DMS153 treated with DMSO at 0.1 percent for 48 hours (cell line): ENCODE measurements at regions not wholly inside any gene's neighbourhood (a gene's known extent, or its start where the extent isn't known, plus 50 kb on each side); places are given as distances from the start of the nearest gene placed in this dataset.

Experiments used
- DNase-seq: peaks from one replicate; lab custom pipeline; 2025; ENCODE audit not compliant: unreplicated experiment; lab: John Stamatoyannopoulos, UW

- DNase-seq = no peak
These were observed 81.8 kb upstream of the ELL2 start for GRCh38 chr5:96043446-96043845.

GRCh38 chr5:96037128-96037527, 75.5 kb upstream of the ELL2 start:
- DNase-seq = no peak

- DNase-seq = no peak
These were observed 74.7 kb upstream of the ELL2 start for GRCh38 chr5:96036301-96036700.

GRCh38 chr5:96035796-96036195, 74.1 kb upstream of the ELL2 start:
- DNase-seq = no peak

- DNase-seq = no peak
These were observed 71.5 kb upstream of the ELL2 start for GRCh38 chr5:96033116-96033515.

GRCh38 chr5:96031811-96032261, 70.2 kb upstream of the ELL2 start:
- no peak for DNase-seq

- no peak for DNase-seq
These were observed 69.5 kb upstream of the ELL2 start for GRCh38 chr5:96031180-96031579.

GRCh38 chr5:96026406-96027041, 64.9 kb upstream of the ELL2 start:
- no peak for DNase-seq

GRCh38 chr5:96024683-96025475, 63.2 kb upstream of the ELL2 start:
- no peak for DNase-seq

GRCh38 chr5:96023518-96023917, 61.9 kb upstream of the ELL2 start:
- DNase-seq = no peak

- no peak for DNase-seq
These were observed 61.3 kb upstream of the ELL2 start for GRCh38 chr5:96022971-96023370.

GRCh38 chr5:96017951-96018350, 56.3 kb upstream of the ELL2 start:
- DNase-seq = no peak

GRCh38 chr5:96016216-96016615, 54.6 kb upstream of the ELL2 start:
- DNase-seq = no peak

- no peak for DNase-seq
These were observed 54.1 kb upstream of the ELL2 start for GRCh38 chr5:96015709-96016108.

- no peak for DNase-seq
These were observed 52.7 kb upstream of the ELL2 start for GRCh38 chr5:96014395-96014794.

- DNase-seq = no peak
These were observed 51.6 kb upstream of the ELL2 start for GRCh38 chr5:96013254-96013653.

- no peak for DNase-seq
These were observed 50.7 kb upstream of the ELL2 start for GRCh38 chr5:96012399-96012798.
